Esophagus muscularis mucosa (tissue), 3 donors: ENCODE measurements at regions not wholly inside any gene's neighbourhood (a gene's known extent, or its start where the extent isn't known, plus 50 kb on each side); places are given as distances from the start of the nearest gene placed in this dataset.

Experiments used
- CTCF ChIP-seq, 3 experiments: fragments of 200-600 bp in 2 of 3; fragments of 450-650 bp in 1 of 3; sonication (generic) in 2 of 3; IDR thresholded peaks; one replicate each; pipeline ENCODE4 v1.5.1; 2017 to 2019; ENCODE audit warnings: antibody characterized with exemption in 3 of 3, mild to moderate bottlenecking in 2 of 3, moderate library complexity in 1 of 3
- POLR2A ChIP-seq: fragments of 450-650 bp; IDR thresholded peaks from one replicate; pipeline ENCODE4 v1.6.1; 2017; ENCODE audit warnings: antibody characterized with exemption, moderate library complexity, mild to moderate bottlenecking, low read depth

GRCh38 chr5:3149899-3150298 lies 398.4 kb upstream of the IRX2 start:
- TF ChIP-seq POLR2A (no peak), CTCF (IDR thresholded peaks at IDR 0.05) (no peak)
